ENCODE measurements at regions not wholly inside any gene's neighbourhood (a gene's known extent, or its start where the extent isn't known, plus 50 kb on each side); places are given as distances from the start of the nearest gene placed in this dataset.
"Not testable (repeated sequence)": the region's sequence is repeated elsewhere in the genome, so short reads cannot be mapped to it uniquely, and the experiment has no call there.

DNA sequence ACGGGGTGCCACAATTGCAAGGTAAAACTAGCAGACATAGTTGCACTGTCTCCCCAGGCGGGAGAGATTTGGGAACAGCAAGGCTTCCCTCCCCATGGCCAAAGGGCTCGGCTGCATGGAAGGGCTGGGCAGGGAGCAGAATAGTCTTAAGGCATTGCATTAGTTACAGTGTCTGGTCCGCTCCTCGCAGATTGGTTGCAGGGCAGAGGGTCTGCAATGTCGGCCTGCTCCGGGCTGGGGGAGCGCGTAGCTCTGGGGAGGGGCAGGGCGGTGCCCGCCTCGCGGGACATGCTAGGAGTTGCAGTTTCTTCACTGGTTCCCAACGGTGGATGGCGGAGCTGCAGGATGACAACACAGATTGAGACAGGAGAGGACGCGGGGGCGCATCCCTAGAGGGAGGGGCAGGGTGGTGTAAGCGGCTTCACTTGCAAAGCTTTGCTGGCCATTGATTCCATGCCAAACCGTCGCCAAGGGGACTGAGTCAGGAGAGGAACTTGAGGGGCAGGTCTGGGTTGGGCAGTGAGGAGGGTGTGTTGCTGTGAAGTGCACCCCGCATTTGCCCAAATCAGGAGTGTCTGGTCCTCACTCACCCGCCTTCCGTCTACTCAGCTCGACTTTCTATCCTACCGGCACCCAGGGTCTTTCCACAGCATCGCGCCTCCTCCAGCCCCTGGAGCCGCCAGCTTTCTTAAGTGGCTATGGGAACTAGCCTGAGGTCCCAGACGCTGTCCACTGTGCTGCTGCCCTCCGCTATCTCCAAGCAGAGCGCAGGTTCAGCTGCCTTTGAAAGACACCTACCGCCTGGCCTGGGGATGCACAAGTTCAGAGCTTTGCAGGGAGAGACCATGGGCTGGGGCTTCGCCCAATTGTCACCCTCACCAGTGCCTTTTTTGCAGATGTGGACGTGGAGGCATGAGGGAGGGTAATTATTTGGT lies 1748.9 kb downstream of the TP53TG3F start:
- no peak overlapping the region for H3K4me3 ChIP-seq (ENCODE audit: low read depth, low read length)
- DNase-seq (ENCODE audit: low read depth) = no peak
- TF ChIP-seq POLR2A (IDR thresholded peaks at IDR 0.05; ENCODE audit: extremely low read depth, insufficient read length) = no peak
- TF ChIP-seq, protein P1, sequence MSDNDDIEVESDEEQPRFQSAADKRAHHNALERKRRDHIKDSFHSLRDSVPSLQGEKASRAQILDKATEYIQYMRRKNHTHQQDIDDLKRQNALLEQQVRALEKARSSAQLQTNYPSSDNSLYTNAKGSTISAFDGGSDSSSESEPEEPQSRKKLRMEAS (IDR thresholded peaks at IDR 0.05; ENCODE audit: low read depth, low read length) = no peak
- no peak for TF ChIP-seq MYC (IDR thresholded peaks at IDR 0.05; ENCODE audit: low read depth, low read length)
- TF ChIP-seq, protein P2, sequence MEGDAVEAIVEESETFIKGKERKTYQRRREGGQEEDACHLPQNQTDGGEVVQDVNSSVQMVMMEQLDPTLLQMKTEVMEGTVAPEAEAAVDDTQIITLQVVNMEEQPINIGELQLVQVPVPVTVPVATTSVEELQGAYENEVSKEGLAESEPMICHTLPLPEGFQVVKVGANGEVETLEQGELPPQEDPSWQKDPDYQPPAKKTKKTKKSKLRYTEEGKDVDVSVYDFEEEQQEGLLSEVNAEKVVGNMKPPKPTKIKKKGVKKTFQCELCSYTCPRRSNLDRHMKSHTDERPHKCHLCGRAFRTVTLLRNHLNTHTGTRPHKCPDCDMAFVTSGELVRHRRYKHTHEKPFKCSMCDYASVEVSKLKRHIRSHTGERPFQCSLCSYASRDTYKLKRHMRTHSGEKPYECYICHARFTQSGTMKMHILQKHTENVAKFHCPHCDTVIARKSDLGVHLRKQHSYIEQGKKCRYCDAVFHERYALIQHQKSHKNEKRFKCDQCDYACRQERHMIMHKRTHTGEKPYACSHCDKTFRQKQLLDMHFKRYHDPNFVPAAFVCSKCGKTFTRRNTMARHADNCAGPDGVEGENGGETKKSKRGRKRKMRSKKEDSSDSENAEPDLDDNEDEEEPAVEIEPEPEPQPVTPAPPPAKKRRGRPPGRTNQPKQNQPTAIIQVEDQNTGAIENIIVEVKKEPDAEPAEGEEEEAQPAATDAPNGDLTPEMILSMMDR (IDR thresholded peaks at IDR 0.05; ENCODE audit: low read depth, low read length) = no peak

DNA sequence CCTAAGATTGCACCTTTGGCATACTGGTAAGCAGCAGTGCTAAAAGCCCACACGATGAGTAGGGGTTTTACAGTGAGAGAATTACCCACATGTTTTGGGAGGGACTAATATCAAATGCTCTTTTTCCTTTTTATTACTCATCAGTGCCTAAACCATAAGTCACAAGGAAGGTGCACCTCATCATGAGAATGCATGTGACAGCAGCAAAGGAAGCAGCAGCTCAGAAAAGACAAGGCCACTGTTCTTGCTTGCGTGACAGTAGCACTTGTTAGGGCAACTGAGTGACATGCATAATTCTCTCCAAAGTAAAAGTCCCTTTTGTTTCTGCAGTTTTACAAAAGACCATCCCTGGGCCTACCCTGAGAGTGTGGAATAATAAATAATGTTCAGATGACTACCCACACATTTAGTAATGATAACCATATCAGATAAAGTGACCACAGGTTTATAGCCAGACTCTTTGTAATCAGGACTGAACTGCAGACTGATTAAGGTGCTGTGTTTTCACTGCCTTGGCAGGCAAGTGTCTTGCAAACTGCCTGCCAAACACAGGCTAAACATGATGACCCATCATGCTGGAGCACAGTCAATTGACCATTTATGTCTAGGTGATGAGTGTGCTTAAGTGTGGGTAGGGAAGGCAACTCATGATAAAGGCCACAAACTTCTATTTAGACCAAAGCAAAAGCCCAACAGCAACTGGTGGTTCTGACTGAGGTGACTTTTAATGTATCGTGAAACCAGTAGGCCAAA lies 1751.4 kb downstream of the TP53TG3F start:
- H3K4me3 ChIP-seq (ENCODE audit: low read depth, low read length) = no peak overlapping the region
- TF ChIP-seq MYC (IDR thresholded peaks at IDR 0.05; ENCODE audit: low read depth, low read length) (no peak), POLR2A (IDR thresholded peaks at IDR 0.05; ENCODE audit: extremely low read depth, insufficient read length) (no peak)
- TF ChIP-seq, protein P2 (IDR thresholded peaks at IDR 0.05; ENCODE audit: low read depth, low read length) = no peak
- TF ChIP-seq, protein P1 (IDR thresholded peaks at IDR 0.05; ENCODE audit: low read depth, low read length) = no peak
- DNase-seq (ENCODE audit: low read depth) = no peak

DNA sequence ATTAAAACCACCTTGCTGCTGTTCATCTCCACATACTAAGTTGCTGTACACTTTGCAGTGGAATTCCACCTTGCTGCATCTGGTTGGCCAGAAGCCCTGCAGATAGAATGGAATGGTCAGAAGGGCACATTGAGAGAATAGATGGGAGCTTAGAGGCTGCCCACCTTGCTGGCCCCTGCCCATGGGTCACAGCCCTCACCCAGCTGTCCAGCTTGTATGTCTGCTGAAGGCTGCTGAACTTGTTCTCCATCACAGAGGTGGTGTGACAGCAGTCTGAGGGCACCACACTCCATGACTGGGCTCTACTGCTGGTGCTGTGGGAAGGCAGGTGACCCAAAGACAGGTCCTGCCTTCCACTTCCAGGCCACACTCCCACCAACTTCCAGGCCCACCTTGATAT lies 1755.4 kb downstream of the TP53TG3F start:
- DNase-seq (ENCODE audit: low read depth) = no peak
- TF ChIP-seq MYC (IDR thresholded peaks at IDR 0.05; ENCODE audit: low read depth, low read length) = no peak
- TF ChIP-seq, protein P1 (IDR thresholded peaks at IDR 0.05; ENCODE audit: low read depth, low read length) = no peak
- TF ChIP-seq, protein P2 (IDR thresholded peaks at IDR 0.05; ENCODE audit: low read depth, low read length) = no peak
- H3K4me3 ChIP-seq (ENCODE audit: low read depth, low read length) = no peak overlapping the region

DNA sequence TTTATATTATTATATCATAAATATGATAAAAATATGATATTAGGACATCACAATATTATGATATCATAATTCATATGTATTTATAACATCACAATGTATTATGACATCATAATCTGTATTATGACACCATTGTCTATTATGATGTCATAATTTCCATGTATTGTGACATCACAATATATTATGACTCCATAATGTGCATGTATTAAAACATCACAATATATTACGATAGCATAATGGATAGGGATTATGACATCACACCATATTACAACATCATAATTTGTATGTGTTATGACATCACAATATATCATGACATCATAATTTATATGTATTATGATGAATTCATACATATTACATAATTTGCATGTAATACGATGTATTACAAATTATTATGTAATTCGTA lies 1755.9 kb downstream of the TP53TG3F start:
- no peak overlapping the region for H3K4me3 ChIP-seq (ENCODE audit: low read depth, low read length)
- no peak for DNase-seq (ENCODE audit: low read depth)
- TF ChIP-seq, protein P1 (IDR thresholded peaks at IDR 0.05; ENCODE audit: low read depth, low read length) = no peak
- TF ChIP-seq MYC (IDR thresholded peaks at IDR 0.05; ENCODE audit: low read depth, low read length) (no peak), POLR2A (IDR thresholded peaks at IDR 0.05; ENCODE audit: extremely low read depth, insufficient read length) (no peak)
- TF ChIP-seq, protein P2 (IDR thresholded peaks at IDR 0.05; ENCODE audit: low read depth, low read length) = no peak

DNA sequence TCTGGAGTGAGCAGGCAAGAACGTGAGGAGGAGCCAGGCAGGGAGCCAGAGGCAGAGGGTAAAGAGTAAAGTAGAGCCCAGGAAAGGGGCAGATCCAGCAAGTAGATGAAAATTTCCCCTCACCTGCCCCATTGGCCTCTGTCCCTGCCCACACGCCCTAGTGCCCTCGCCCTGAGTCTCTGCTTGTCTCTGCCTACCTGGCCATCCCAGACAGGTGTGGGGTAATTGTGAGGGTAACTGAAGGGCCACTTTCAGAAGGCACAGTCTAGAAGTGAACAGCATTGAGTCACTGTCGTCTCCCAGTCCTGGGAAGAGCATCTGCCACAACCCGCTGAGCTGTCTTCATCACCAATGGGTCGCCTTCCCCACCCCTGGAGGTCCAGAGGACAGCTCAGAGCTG lies 1756.8 kb downstream of the TP53TG3F start:
- DNase-seq (ENCODE audit: low read depth); H3K4me3 ChIP-seq (ENCODE audit: low read depth, low read length): not testable (repeated sequence)

DNA sequence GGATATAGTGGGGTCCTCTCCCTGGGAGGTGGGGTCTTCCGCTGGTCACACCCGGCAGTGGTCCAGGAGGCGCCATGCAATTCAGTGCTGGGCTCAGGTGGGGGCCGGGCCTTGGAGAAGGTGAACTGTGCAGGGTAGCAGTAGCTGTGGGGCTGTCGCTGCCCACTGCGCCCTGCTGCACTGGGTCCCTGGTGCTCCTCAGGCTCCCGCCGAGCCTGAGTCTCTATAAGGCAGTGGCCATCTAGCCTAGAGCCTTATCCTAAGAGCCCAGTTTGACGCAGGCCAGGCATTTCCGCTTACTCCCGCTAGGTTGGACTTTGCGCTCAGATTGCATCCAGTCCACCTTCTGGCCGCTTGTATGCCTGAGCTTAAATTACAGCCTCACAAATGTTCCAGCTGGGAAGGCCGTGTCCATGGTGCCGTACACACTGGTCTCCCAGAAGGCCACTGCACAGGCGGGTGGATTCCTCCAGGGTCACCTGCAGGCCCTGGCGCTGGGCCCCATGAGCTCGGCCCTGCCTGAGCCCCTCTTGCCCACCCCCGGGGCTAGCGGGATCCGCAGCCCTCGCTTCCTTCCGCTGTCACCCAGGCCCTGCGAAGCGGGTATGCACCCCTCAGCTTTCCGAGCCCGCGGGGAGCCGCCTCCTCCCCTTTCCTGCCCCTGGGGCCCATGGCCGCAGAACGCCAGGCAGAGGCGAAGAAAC lies 1762.2 kb downstream of the TP53TG3F start:
- H3K4me3 ChIP-seq (ENCODE audit: low read depth, low read length) = no peak overlapping the region
- no peak for DNase-seq (ENCODE audit: low read depth)
- TF ChIP-seq MYC (IDR thresholded peaks at IDR 0.05; ENCODE audit: low read depth, low read length) = no peak
- TF ChIP-seq POLR2A (IDR thresholded peaks at IDR 0.05; ENCODE audit: extremely low read depth, insufficient read length) = no peak
- TF ChIP-seq, protein P2 (IDR thresholded peaks at IDR 0.05; ENCODE audit: low read depth, low read length) = no peak
- TF ChIP-seq, protein P1 (IDR thresholded peaks at IDR 0.05; ENCODE audit: low read depth, low read length) = no peak

Data from NB4 (cell line).